NCI-H1417 treated with DMSO at 0.1 percent for 48 hours (cell line): ENCODE measurements at regions not wholly inside any gene's neighbourhood (a gene's known extent, or its start where the extent isn't known, plus 50 kb on each side); places are given as distances from the start of the nearest gene placed in this dataset.
"Not testable (repeated sequence)": the region's sequence is repeated elsewhere in the genome, so short reads cannot be mapped to it uniquely, and the experiment has no call there.

Experiments
- DNase-seq: peaks from one replicate; lab custom pipeline; 2025; lab: John Stamatoyannopoulos, UW

DNA sequence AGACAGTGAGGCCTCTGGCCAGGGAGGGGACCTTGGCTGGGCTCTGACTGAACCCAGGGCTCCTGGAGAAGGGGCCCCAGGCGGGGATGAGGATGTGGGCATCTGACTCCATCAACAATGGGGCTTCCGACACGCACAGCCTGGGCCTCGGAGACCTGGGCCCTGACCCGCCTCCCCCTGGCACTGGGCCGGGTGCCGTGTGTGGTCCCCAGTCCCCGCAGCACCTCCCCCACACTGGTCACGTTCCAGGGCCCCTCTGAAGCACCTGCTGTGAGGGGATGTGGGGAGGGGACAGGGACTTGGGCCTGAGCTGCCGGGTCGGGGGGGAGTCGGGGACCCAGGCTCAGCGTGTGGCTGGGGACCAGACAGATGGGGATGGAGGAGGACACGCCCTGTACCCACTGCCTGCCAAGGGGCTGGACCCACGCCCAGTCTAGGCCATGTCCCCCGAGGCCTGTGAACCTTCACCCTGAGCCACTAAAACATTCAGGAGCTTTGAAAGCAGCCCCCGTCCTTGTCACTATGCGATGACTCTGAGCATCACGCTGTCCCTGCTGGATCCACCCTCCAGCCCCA is 165.8 kb downstream of the TMEM121 start:
- DNase-seq, result not testable (repeated sequence)

DNA sequence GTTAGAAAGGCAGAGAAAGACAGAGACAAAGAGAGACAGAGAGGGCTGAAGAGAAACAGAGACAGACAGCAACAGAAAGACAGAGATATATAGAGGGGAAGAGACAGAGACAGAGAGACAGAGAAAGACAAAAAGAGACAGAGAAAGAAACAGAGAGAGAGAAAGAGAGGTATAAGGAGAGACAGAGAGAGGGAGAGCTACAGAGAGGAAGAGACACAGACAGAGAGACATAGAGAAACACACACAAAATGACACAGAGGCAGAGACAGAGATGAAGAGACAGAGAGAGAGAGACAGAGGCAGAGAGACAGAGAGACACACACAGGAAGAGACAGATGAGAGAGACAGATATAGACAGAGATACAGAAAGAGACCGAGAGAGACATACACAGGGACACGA is 168.6 kb downstream of the TMEM121 start:
- no peak for DNase-seq

GRCh38 chr14:105696388-105696787 is 170.0 kb downstream of the TMEM121 start:
- DNase-seq, result not testable (repeated sequence)

GRCh38 chr14:105697414-105697813 is 171.0 kb downstream of the TMEM121 start:
- DNase-seq, result not testable (repeated sequence)

DNA sequence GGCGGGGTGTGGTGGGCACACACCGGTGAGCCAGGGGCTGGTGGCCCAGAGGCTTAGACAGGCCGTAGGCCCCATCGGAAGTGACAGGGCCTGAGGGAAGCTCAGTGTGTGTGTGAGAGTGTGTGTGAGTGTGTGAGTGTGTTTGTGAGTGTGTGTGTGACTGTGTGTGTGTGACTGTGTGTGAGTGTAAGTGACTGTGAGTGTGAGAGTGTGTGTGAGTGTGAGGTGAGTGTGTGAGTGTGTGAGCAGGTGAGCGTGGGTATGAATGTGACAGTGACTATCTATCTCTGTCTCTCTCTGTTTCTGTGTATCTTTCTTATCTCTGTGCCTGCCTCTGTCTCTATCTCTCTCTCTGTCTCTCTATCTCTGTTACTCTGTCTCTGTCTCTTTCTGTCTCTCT is 171.6 kb downstream of the TMEM121 start:
- not testable (repeated sequence) for DNase-seq

- not testable (repeated sequence) for DNase-seq
Measured at GRCh38 chr14:105698940-105699556, 172.7 kb downstream of the TMEM121 start.

- DNase-seq, result not testable (repeated sequence)
Measured at GRCh38 chr14:105699706-105700105, 173.3 kb downstream of the TMEM121 start.

DNA sequence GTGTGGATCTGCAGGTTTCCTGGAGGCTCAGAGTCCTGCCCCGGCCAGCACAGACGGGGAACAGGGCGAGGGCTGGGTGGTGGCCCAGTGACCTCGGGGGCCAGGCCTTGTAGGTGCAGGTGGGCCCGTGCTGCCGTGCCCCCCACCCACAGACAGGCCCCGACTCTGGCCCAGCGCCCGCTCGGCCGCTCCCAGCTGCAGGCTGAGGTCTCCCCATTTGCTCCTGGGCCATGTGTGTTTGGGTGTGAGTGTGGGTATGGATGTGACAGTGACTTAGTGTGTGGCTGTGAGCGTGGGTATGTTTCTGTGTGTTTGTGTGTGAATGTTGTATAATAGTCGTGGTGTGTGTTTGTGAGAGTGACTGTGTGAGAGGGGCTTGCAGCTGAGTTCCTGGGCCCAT is 173.8 kb downstream of the TMEM121 start:
- not testable (repeated sequence) for DNase-seq

DNA sequence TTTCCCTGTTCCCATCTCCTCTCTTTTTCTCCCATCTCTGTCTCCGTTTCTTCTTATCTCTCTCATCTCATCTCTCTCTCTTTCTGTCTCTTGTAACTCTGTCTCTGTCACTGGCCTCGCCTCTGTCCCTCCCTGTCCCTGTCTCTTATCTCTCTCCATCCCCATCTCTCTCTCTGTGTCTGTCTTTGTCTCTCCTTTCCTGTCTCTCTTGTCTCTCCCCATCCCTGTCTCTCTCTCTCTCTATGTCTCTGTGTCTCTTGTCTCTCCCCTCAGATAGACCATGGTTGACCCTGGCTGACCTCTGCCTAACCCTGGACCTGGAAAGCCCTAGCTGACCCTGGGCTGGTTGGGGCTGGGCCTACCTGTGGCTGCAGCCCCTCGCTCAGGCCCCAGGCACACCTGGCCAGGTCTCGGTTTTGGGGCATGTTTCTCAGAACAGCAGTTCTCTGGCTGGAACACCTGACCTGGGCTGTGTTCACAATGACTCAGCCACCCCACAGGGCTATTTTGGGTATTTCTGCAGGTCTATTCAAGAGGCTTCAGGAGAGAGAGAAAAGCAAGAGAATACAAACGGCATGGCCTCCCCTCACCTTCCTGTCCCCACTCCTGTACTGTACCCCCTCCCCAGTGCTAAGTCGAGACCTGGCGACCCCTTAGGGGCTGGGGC is 174.4 kb downstream of the TMEM121 start:
- no peak for DNase-seq

GRCh38 chr14:105701456-105702274 is 175.3 kb downstream of the TMEM121 start:
- DNase-seq, result no peak

DNA sequence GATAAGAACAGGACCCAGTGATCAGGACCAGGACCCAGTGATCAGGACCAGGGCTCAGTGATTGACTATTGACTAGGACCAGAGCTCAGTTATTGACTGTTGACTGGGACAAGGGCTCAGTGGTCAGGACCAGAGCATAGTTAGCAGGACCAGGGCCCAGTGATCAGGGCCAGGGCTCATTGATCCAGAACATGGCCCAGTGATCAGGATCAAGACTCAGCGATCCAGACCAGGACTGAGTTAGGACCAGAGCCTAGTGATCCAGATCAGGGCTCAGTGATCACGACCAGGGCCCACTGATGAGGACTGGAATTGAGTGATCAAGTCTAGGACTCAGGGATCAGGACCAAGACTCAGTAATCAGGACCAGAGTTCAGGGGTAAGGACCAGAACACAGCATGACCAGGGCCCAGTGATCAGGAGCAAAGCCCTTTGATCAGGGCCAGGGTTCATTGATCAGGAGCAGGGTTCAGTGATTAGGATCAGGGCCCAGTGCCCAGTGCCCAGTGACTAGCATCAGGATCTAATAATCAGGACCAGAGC is 176.0 kb downstream of the TMEM121 start:
- DNase-seq, result no peak

GRCh38 chr14:105703044-105703665 is 176.8 kb downstream of the TMEM121 start:
- DNase-seq, result not testable (repeated sequence)

DNA sequence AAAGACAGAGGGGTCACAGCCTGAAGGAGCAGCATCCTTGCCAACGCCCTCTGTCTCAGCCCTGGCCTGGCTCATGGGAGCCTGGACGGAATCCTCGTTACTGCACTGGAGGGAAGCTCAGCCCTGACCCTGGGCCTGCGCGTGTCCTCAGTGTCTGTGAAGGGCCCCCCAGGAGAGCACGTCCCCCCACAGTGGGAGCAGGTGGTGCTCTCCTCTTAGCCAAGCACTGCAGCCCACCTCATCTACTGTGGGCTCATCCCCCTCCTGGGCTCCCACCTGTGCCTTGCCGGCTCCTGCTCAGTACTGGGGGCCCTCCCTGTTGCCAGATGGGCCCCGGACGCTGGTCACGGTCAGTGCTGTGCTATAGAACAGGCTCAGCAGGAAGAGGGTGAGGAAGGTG is 177.7 kb downstream of the TMEM121 start:
- DNase-seq, result not testable (repeated sequence)

DNA sequence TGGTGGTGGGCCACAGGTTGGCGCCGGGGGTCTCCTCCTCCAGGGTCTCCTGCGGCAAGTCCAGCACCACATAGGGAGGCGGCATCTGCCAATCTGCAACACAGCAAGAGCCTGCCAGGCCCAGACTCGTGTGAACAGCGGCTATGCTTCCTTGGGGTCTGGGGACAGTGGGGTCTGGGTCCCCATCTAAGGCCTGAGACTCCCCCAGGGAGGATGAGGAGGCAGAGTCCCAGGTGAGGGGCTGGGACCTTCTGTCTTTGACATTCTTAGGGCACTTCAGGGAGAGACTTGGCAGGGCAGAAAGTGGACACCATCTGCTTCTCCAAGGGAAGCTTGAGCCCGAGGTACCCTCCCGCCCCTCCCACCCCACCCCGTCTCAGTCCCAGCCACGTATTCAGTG is 178.1 kb downstream of the TMEM121 start:
- DNase-seq, result not testable (repeated sequence)

GRCh38 chr14:105705512-105705861 is 179.1 kb downstream of the TMEM121 start:
- DNase-seq, result not testable (repeated sequence)

DNA sequence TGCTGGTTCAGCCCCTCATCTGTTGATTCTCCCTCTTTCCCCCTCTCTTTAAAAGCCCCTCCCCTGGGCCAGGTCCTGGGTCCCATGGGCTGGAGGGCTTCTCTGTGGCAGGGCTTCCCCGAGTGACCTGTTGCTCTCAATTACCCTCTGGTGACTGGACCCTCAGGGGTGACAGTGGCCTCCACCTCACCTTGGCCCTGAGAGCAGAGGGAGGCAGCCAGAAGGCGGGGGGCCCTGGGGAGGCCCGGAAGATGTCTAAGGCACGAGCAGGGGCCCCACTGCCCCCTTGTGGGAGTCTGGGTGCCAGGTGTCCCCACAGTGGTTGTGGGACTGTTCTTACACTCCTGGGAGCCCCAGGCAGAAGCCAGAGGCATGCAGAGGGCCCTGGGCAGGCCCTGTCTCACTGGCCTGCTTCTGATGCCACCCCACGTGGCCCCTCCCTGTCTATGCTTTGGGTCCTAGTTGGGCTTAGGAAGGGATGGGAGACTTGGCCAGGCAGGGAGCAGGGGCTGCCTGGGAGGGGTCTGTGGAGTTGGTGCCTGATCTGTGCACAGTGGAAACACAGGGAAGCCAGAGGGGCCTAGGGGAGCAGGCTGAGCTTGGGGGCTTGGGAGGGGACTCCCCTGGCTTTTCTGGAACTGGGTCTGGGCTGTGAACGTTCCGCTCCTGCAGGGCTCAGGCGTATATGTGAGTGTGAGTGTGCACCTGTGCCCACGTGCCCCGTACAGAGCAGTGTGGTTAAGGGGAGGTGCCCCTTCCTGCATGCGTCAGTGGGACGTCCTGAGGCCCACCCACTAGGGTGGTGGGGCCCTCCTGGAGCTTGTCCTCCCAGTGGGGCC is 179.7 kb downstream of the TMEM121 start:
- not testable (repeated sequence) for DNase-seq

DNA sequence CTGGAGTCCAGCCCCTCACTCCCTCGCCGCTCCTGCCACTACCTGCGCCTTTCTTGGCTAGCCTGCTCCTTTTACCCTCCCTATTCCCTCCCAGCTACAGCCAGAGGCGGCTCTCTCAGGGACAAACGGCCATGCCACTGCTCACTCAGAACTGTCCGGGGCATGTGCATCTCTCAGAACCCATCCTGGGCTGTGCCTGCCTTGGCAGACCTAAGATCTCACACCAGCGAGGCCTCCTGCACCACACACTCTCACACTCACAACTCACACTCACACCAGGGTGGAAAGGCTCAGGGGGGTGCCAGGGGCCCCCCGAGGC is 180.3 kb downstream of the TMEM121 start:
- not testable (repeated sequence) for DNase-seq

- DNase-seq, result not testable (repeated sequence)
Measured at GRCh38 chr14:105707099-105707498, 180.7 kb downstream of the TMEM121 start.

GRCh38 chr14:105707723-105708151 is 181.4 kb downstream of the TMEM121 start:
- not testable (repeated sequence) for DNase-seq

DNA sequence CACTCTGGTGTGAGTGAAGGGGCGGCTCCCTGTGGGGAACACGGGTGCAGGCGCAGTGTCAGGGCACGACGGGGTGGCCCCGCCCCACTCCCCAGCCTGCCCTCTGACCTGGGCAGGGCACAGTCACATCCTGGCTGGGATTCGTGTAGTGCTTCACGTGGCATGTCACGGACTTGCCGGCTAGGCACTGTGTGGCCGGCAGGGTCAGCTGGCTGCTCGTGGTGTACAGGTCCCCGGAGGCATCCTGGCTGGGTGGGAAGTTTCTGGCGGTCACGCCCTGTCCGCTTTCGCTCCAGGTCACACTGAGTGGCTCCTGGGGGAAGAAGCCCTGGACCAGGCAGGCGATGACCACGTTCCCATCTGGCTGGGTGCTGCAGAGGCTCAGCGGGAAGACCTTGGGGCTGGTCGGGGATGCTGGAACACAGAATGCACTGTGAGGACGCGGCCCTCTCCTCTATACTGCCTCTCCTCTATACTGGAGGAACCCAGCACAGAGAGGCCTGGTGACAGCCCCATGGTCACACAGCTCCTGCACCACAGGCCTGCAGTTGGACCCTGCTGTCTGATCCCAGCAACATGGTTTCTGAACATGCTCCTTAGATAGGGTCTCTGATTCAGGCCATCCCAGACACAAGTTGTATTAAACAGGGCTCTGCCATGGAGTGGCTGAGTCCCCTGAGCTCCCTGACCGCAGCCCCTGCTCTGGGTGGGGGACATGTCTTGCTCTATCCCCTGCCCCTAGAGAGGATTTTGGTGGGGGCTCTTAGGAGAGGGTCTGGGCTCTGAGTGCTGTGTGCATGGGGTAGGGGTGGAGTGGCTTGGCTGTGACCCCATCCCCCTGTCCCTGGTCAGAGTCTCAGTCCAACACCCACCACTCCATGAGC is 182.1 kb downstream of the TMEM121 start:
- not testable (repeated sequence) for DNase-seq
